Tibial artery (tissue), 4 donors: ENCODE measurements at regions not wholly inside any gene's neighbourhood (a gene's known extent, or its start where the extent isn't known, plus 50 kb on each side); places are given as distances from the start of the nearest gene placed in this dataset.

Source experiments
- DNase-seq, 2 donors: peaks; one replicate each; pipeline ENCODE4 v3.0.0-alpha.2; 2019
- H3K27ac ChIP-seq, 2 donors: fragments of 200-600 bp; sonication (generic) in 1 of 2; 1 replicate in 1 of 2; 2 replicates in 1 of 2; pipeline ENCODE4 v1.5.1; 2018 to 2019; ENCODE audit warnings: mild to moderate bottlenecking in 1 of 2
- H3K27me3 ChIP-seq, 2 donors: fragments of 200-600 bp; sonication (generic) in 1 of 2; one replicate each; pipeline versions ENCODE4 v1.5.1 to v1.6.0; 2016 to 2019
- H3K36me3 ChIP-seq, 3 donors: fragments of 200-600 bp; sonication (generic) in 2 of 3; one replicate each; pipeline ENCODE4 v1.5.1; 2016 to 2019; ENCODE audit warnings: mild to moderate bottlenecking in 2 of 3
- H3K4me1 ChIP-seq, 4 donors: fragments of 200-600 bp; sonication (generic) in 2 of 4; 1 replicate in 3 of 4; 2 replicates in 1 of 4; pipeline ENCODE4 v1.5.1; 2016 to 2019
- H3K4me3 ChIP-seq, 2 donors: fragments of 200-600 bp; sonication (generic) in 1 of 2; 1 replicate in 1 of 2; 2 replicates in 1 of 2; pipeline ENCODE4 v1.5.1; 2018 to 2019; ENCODE audit warnings: mild to moderate bottlenecking in 2 of 2
- H3K9me3 ChIP-seq, 3 donors: fragments of 200-600 bp; sonication (generic) in 1 of 3; one replicate each; pipeline ENCODE4 v1.5.1; 2016 to 2019
- CTCF ChIP-seq, 2 experiments: fragments of 200-600 bp in 1 of 2; fragments of 450-650 bp in 1 of 2; IDR thresholded peaks; one replicate each; pipeline ENCODE4 v1.5.1; 2017 to 2019; ENCODE audit warnings: antibody characterized with exemption in 2 of 2, mild to moderate bottlenecking in 1 of 2, moderate library complexity in 1 of 2
- intact Hi-C: fragments of 100-400 bp; cut with DNase I; formaldehyde crosslinking; loops from one replicate; pipeline ENCODE4 v1.15.0; 2023; ENCODE audit warnings: low total_unique reads

- intact Hi-C loops = no loop called here
- no peak for TF ChIP-seq CTCF (IDR thresholded peaks at IDR 0.05)
Observed at GRCh38 chr3:18672561-18672960, 247.4 kb upstream of the SATB1 start.

GRCh38 chr3:18670759-18671158 lies 245.6 kb upstream of the SATB1 start:
- H3K27me3 ChIP-seq = no peaks in the 10 kb centered on the region
- H3K27ac ChIP-seq = no peak overlapping the region
- H3K4me3 ChIP-seq = no peak overlapping the region
- no peaks in the 10 kb centered on the region for H3K9me3 ChIP-seq
- intact Hi-C loops = no loop called here
- no peaks in the 10 kb centered on the region for H3K36me3 ChIP-seq
- DNase-seq = no peak
- H3K4me1 ChIP-seq = no peaks in the 10 kb centered on the region
- TF ChIP-seq CTCF (IDR thresholded peaks at IDR 0.05) = no peak

More at GRCh38 chr3:18672561-18672960, 247.4 kb upstream of the SATB1 start:
- H3K4me3 ChIP-seq = no peak overlapping the region
- no peak for DNase-seq
- no peak overlapping the region for H3K27ac ChIP-seq
- H3K4me1 ChIP-seq = no peaks in the 10 kb centered on the region
- no peaks in the 10 kb centered on the region for H3K27me3 ChIP-seq
- H3K9me3 ChIP-seq = no peaks in the 10 kb centered on the region
- H3K36me3 ChIP-seq = no peaks in the 10 kb centered on the region

- no peaks in the 10 kb centered on the region for H3K36me3 ChIP-seq
- no peak overlapping the region for H3K27ac ChIP-seq
- no peak overlapping the region for H3K4me3 ChIP-seq
- H3K27me3 ChIP-seq = no peaks in the 10 kb centered on the region
- H3K9me3 ChIP-seq = no peaks in the 10 kb centered on the region
- intact Hi-C loops = no loop called here
- no peaks in the 10 kb centered on the region for H3K4me1 ChIP-seq
- DNase-seq = no peak
- TF ChIP-seq CTCF (IDR thresholded peaks at IDR 0.05) = no peak
Observed at GRCh38 chr3:18669374-18669773, 244.2 kb upstream of the SATB1 start.

- Histone ChIP-seq H3K27ac (no peak overlapping the region), H3K9me3 (no peaks in the 10 kb centered on the region), H3K27me3 (no peaks in the 10 kb centered on the region), H3K4me3 (no peak overlapping the region), H3K4me1 (no peaks in the 10 kb centered on the region), H3K36me3 (no peaks in the 10 kb centered on the region)
- intact Hi-C loops = no loop called here
- no peak for TF ChIP-seq CTCF (IDR thresholded peaks at IDR 0.05)
- DNase-seq = no peak
Observed at GRCh38 chr3:18667552-18667951, 242.4 kb upstream of the SATB1 start.

DNA sequence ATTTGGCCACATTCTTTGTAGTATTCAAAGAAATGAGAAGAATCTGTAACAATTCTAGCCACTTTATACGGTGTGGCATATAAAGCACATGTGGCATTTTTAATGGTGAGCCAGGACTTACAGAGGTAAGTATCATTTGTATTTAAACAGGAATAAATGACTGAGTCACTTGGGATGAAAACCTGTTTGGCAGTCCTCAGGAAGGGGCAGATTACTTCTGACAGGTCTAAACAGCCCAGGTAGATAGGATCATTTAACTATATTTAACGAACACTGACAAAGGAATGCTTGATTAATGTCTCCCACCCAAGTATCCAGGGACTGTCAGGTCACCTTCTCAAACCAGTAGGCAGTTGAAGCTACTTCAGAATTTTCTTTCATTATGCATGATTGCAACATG lies 241.5 kb upstream of the SATB1 start:
- DNase-seq = no peak
- intact Hi-C loops = no loop called here
- Histone ChIP-seq H3K9me3 (no peaks in the 10 kb centered on the region), H3K4me1 (no peaks in the 10 kb centered on the region), H3K27me3 (no peaks in the 10 kb centered on the region), H3K4me3 (no peak overlapping the region), H3K36me3 (no peaks in the 10 kb centered on the region), H3K27ac (no peak overlapping the region)
- TF ChIP-seq CTCF (IDR thresholded peaks at IDR 0.05) = no peak

GRCh38 chr3:18660059-18660458 lies 234.9 kb upstream of the SATB1 start:
- no peak for DNase-seq
- H3K27ac ChIP-seq = no peak overlapping the region
- intact Hi-C loops = no loop called here
- H3K4me3 ChIP-seq = no peak overlapping the region
- H3K36me3 ChIP-seq = no peaks in the 10 kb centered on the region
- H3K4me1 ChIP-seq = no peaks in the 10 kb centered on the region
- H3K9me3 ChIP-seq = no peaks in the 10 kb centered on the region
- H3K27me3 ChIP-seq = no peaks in the 10 kb centered on the region
- TF ChIP-seq CTCF (IDR thresholded peaks at IDR 0.05) = no peak
